NCI-H2029 (cell line): ENCODE measurements at regions not wholly inside any gene's neighbourhood (a gene's known extent, or its start where the extent isn't known, plus 50 kb on each side); places are given as distances from the start of the nearest gene placed in this dataset.

Experiments used
- DNase-seq: peaks from one replicate; lab custom pipeline; 2025; lab: John Stamatoyannopoulos, UW

DNA sequence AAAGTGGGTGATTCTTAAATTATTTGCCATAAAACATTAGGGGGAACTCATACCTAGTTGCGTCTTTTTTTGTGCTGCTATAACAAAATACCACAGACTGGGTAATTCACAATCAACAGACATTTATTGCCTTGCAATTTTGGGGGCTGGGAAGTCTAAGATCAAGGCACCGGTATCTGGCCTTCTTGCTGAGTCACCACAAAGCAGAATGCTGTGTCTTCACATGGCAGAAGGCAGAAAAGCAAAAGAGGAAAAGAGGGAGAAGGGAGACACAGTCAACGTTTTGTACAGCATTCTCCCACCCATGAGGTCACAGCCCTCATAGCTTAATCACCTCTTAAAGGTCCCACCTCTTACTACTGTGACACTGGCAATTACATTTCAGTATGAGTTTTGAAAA, 291.0 kb downstream of the CHRM3 start:
- no peak for DNase-seq

- no peak for DNase-seq
These were observed 291.8 kb downstream of the CHRM3 start for GRCh38 chr1:239678181-239678580.

DNA sequence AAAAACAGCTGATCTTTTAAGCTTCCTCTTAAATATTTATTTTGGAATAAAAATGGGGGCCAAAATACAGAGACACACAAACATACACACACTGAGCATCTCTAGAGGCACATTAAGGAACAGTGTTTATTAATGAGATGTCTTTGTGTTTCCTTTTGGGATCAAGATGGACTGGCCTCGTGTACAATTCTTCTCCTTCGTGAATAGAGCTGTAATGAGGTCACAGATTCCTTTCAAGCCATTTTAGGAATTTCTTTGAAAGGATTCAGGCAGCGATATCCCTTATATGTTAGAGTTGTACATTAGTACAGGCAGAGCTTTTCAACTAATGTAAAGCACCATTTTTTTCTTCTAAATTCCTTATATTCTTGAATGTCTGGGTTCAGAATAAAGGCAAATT, 295.7 kb downstream of the CHRM3 start:
- DNase-seq = no peak

DNA sequence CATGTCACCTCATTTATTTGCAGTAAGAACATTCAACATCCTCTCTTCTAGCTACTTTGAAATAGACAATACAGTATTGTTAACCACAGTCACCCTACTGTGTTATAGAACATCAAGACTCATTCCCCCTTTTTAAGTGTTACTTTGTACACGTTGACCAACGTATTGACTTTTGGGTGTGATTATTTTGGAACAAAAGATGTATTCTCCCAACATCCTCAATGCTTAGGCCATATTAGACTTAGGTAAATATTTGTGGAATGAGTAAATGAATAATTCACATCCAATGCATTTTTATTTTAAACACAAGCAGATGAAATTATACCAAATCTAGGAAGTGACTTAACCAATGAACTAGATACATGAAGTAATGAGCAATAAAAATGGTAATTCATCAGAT, 296.6 kb downstream of the CHRM3 start:
- DNase-seq = no peak

DNA sequence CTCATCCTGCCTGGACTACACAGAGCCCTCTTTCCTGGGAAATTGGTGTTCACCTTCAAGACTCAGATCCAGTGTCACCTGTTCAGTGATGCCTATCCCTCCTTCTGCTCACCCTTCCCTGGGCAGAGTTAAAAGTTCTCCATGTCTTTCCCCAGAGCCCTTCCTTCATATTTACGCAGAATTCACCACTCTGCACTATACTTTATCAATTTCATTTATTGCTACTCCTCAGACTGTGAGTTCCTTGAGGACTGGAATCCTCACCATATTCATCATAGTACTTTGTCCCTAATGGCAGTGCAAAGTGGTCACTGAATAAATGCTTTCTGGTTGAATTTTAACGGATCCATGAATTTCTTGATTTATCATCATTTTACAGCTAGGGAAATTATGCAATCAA, 300.0 kb downstream of the CHRM3 start:
- DNase-seq = no peak

GRCh38 chr1:239696317-239696716, 309.9 kb downstream of the CHRM3 start:
- DNase-seq = no peak

GRCh38 chr1:239700667-239701066, 314.3 kb downstream of the CHRM3 start:
- no peak for DNase-seq

DNA sequence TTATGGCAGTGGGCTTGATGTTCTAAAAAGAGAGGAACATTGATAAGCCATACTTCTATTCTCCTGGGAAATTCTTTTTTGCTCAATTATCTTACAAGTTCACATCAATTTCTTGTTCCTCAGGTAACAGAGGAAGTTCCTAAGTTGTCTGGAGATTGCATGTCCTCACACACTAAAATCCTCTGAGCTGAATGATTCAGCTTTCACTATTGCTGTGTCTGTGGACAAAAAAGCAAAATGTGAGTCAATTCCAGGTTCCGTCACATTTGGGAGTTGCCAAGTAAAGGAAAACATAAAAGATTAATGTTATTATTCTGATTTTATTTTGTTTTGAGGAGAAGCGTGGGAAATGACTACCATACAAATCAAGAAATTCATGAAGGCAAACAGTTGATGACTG, 316.7 kb downstream of the CHRM3 start:
- DNase-seq = no peak

DNA sequence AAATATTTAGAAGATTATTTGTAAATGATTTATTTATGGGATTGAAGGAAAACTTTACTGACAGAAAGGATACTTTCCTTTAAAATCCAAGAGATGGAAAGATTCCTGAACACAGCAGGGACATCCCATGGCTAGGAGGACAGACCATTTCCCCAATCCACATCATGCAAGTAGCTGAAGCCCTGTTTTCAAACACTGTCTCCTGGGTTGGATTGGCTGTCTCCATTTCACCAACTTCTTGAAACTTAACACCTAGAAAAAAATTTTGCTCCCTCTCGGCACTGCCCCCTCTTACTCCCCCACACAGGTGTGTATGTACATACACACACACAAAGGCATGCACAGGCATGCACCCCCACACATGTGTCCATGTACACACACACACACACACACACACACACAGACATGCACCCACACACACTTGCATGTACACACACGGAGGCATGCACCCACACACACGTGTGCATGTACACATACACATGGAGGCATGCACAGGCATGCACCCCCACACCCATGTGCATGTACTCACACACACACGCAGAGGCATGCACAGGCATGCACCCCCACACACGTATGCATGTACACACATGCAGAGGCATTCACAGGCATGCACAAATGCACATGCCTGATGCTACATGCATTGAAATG, 320.0 kb downstream of the CHRM3 start:
- no peak for DNase-seq

GRCh38 chr1:239707615-239708014, 321.2 kb downstream of the CHRM3 start:
- no peak for DNase-seq

DNA sequence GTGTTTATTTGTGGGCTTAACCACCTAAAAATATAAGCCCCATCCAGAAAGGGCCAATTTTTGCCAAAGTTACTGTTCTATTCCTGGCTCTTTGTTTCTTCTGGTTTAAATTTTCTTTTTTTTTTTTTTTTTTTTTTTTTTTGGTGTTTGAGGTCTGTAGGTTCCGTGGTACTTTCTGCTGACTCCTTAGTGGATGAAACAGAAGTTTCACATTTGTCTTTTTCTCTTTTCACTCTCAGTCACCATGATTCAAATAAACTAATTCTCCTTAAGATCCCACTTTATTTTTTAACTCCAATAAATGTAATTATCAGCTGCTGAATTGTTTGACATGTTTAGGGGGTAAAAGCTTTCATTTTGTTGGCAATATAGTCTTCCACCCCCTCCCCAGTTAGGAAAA, 322.3 kb downstream of the CHRM3 start:
- DNase-seq = no peak

DNA sequence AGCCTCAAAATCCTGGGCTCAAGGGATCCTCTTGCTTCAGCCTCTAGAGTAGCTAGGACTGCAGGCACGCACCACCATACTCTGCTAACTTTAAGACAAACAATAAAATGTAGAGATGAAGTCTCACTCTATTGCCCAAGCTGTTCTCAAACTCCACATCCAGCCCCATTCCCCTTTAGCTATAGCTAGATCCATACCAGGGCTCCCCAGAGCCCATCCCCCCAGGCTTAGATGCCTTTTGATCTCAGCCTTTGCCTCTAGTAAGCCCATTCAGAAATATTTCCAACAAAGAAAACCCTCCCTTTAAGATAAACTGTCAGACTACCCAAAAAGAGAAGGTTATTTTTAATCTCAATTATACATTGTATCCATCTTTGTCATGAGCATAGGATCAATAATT, 325.4 kb downstream of the CHRM3 start:
- DNase-seq = no peak

- no peak for DNase-seq
These were observed 330.9 kb downstream of the CHRM3 start for GRCh38 chr1:239717097-239717917.

DNA sequence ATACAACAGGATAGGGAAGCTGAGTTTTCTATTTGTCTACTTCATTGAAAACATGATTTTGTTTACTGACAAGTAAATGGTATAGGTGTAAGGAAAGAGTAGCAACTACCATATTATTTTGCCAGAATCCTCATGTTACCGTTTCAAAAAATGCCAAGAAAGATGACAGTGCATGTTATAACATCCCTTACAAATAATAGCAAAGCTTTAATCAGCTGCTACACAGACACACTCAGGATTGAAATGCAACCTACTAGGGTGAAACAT, 331.5 kb downstream of the CHRM3 start:
- no peak for DNase-seq

DNA sequence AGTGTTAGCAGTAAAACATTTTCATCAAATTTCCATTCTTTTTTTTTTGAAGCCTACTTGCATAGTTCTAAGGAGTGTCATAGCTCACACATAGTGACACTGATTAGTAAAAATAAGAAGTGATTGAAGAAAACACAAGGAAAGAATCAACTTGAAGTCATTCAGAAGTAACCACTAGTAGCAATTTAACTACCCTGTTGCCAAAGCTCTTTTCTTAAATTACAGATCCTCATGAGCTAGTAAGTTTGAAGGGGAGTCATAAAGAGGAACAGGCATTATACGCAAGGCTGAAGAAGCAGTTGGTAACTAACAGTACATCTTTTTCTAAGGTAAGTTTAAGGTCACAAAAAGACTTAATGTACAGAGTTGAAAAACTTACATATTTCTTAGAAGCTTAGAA, 332.2 kb downstream of the CHRM3 start:
- DNase-seq = no peak

DNA sequence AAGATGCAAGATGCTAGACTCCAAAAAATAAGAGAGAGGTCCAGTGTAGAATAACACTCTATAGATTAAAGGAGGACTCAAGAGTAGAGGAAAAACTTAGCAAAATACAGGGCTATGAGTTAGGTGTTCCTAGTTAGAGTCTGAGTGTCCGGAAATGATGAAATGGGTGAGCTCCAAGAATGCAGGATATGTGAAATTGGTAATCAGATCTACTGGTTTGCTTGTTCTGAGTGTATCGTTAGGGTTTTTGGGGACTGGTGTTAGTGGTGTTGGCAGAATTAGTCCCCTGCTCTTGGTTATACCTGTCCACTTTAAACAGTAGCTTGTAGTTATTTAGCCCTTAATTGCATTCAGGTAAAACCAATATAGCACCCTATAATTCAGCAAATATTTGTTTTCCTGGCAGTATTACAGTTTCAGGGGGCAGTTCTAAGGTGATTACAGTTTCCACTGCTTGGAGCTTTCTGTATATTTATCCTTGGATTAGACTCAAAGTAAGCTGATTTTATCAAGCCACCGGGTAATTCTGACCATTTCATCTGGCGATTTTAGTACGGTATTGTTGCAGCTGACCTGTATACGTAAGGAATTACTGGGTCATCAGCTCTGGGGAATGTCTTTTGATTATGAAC, 332.7 kb downstream of the CHRM3 start:
- DNase-seq = no peak

DNA sequence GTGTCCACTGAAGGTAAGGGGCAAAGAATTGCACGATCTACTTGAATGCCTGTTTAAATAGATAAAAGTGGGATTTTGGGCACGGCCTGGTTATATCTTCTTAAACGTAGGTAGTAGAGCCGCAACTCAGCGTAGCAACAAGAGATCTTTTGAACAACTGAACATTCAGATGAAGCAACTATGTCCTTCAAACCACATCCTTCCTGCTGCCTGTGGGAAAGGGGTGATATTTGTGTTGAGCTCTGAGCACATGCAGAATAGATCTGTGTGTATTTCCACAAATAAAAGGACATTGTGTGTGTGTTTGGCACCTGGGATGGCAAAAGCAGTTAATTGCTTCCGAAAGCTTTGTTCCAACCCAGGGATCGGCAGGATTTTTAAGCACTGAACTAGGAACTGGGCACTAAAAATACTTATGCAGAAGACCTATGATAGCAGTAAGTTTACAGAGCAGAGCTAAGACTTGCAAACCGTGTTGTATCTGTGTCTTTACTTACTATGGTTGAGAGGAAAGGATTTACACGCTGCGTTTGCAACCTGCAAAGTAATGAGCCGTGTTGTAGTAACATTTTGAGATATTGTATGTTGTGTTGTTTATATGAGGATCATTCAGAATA, 333.4 kb downstream of the CHRM3 start:
- DNase-seq = no peak

GRCh38 chr1:239722035-239722434, 335.7 kb downstream of the CHRM3 start:
- DNase-seq = no peak

- DNase-seq = no peak
These were observed 337.5 kb downstream of the CHRM3 start for GRCh38 chr1:239723776-239724367.

DNA sequence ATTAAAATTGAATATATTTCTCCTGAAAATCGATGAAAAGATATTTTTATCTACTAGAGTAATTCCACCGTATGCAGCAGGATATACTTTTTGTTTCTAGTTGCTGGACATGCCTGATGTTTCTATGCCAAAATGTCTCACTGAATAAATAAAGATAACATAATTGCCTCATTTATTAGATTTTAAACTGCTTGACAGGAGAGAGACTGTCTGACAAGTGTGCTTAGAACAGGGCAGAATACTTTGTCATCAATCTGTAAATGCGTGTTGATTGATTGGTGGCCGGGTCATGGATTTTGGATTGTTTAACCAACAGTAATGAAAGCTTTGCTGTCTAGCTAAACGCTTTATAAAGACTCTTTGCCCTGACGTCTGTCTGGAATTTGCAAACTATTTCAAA, 339.0 kb downstream of the CHRM3 start:
- no peak for DNase-seq

GRCh38 chr1:239725933-239726332, 339.6 kb downstream of the CHRM3 start:
- DNase-seq = no peak

DNA sequence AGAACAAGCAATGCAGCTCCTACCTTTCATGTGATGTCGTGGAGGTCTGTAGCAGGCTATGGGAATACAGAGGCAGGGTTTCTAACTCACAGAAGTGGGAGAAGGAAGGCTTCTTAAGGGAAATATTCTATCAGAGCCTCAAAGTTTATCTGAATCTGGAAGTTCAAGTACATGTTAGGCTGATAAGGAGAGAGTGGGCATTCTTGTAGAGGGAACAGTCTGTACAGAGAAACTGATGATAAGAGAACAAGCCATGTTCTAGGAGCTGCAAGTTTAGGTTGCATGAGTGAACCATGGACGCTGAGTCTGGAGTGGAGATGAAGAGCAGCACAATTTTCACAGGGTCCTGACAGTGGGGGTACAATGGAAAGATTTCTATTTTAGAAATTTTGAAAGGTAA, 344.0 kb downstream of the CHRM3 start:
- DNase-seq = no peak
